ENCODE measurements at regions not wholly inside any gene's neighbourhood (a gene's known extent, or its start where the extent isn't known, plus 50 kb on each side); places are given as distances from the start of the nearest gene placed in this dataset.

- TF ChIP-seq CTCF (IDR thresholded peaks at IDR 0.05 in 8 of 11, conservative IDR thresholded peaks at IDR 0.05 in 3 of 11) (no peak), POLR2A (IDR thresholded peaks at IDR 0.05) (no peak), POLR2AphosphoS5 (IDR thresholded peaks at IDR 0.05) (no peak)
Measured at GRCh38 chr4:177964061-177964460, 521.8 kb upstream of the AGA start.
